Stimulated activated naive CD8-positive, alpha-beta T cell treated with anti-CD3 and anti-CD28 coated beads, Interleukin-15, amount 100 ng/mL, for 72 hours (primary cell): ENCODE measurements at regions not wholly inside any gene's neighbourhood (a gene's known extent, or its start where the extent isn't known, plus 50 kb on each side); places are given as distances from the start of the nearest gene placed in this dataset.

Source experiments
- ATAC-seq: fragments of 150-1000 bp; cut with Tn5 transposase; 2 replicates; pipeline ENCODE4 v1.10.0; 2021; ENCODE audit warnings: mild to moderate bottlenecking, moderate library complexity
- DNase-seq, 2 donors: peaks; one replicate each; pipeline ENCODE4 v3.0.0; 2021 to 2022
- H3K27ac Mint-ChIP-seq, 2 donors: one replicate each; pipeline ENCODE4 v1.8.0; 2022; ENCODE audit warnings: mild to moderate bottlenecking in 2 of 2, mixed read lengths in 2 of 2, moderate library complexity in 2 of 2
- H3K27me3 Mint-ChIP-seq: one replicate; pipeline ENCODE4 v1.8.0; 2022; ENCODE audit warnings: mixed read lengths
- H3K4me1 Mint-ChIP-seq: one replicate; pipeline ENCODE4 v1.8.0; 2022; ENCODE audit warnings: mild to moderate bottlenecking, mixed read lengths
- H3K4me3 Mint-ChIP-seq, 2 donors: one replicate each; pipeline ENCODE4 v1.8.0; 2022; ENCODE audit warnings: mild to moderate bottlenecking in 2 of 2, mixed read lengths in 2 of 2, moderate library complexity in 1 of 2
- H3K9me3 Mint-ChIP-seq, 2 donors: one replicate each; pipeline ENCODE4 v1.8.0; 2022; ENCODE audit warnings: mixed read lengths in 2 of 2

DNA sequence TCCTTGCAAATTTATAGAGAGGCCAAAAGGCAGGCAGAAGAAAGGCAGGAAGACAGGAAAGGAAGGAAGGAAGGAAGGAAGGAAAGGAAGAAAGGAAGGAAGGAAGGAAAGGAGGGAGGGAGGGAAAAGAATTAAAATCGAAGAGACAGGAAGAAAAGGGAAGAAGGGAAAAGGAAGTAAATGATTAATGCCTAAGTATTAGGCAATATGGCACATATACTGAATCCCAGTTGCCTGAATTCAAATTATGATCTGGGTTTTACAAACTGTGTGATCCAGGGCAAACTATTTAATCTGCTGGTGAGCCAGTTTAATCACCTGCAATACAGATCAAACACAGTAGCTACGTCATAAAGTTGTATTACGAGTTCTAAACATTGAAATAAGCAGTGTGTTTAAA lies 983.6 kb downstream of the FLRT2 start:
- DNase-seq (no peak), ATAC-seq (no peak)
- Mint-ChIP-seq H3K4me3 (no peak overlapping the region), H3K9me3 (peaks cover 0 to 6% of the 10 kb centered on the region in 2 donors), H3K27me3 (no peaks in the 10 kb centered on the region), H3K27ac (no peak overlapping the region), H3K4me1 (no peaks in the 10 kb centered on the region)

- Mint-ChIP-seq H3K4me3 (no peak overlapping the region), H3K9me3 (peaks cover 0 to 6% of the 10 kb centered on the region in 2 donors), H3K27ac (no peak overlapping the region), H3K4me1 (no peaks in the 10 kb centered on the region), H3K27me3 (no peaks in the 10 kb centered on the region)
- DNase-seq = no peak
- no peak for ATAC-seq
Measured at GRCh38 chr14:86513056-86513455, 983.1 kb downstream of the FLRT2 start.

- no peaks in the 10 kb centered on the region for H3K9me3 Mint-ChIP-seq
- H3K4me3 Mint-ChIP-seq = no peak overlapping the region
- ATAC-seq (no peak), DNase-seq (no peak)
- H3K27me3 Mint-ChIP-seq = no peaks in the 10 kb centered on the region
- H3K4me1 Mint-ChIP-seq = no peaks in the 10 kb centered on the region
- H3K27ac Mint-ChIP-seq = no peak overlapping the region
Measured at GRCh38 chr14:86510491-86510890, 980.5 kb downstream of the FLRT2 start.

DNA sequence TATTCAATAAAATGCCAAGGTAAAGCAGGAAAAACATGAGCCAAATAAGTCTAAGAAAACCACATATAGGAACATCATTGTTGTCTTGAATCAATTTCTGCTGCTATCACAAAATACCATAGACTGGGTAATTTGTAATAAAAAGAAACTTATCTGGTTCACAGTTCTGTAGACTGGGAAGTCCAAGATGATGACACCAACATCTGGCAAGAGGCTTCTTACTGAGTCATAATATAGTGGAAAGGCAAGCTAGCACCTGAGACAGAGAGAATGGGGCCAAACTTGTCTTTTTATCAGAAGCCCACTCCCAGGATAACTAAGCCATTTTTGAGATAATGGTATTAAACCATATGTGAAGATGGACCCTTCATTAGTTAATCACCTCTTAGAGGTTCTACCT lies 975.9 kb downstream of the FLRT2 start:
- H3K9me3 Mint-ChIP-seq = no peaks in the 10 kb centered on the region
- no peak overlapping the region for H3K4me3 Mint-ChIP-seq

GRCh38 chr14:86501611-86502010 lies 971.7 kb downstream of the FLRT2 start:
- H3K9me3 Mint-ChIP-seq = no peaks in the 10 kb centered on the region

More for the DNA sequence above, 975.9 kb downstream of the FLRT2 start:
- Mint-ChIP-seq H3K27ac (no peak overlapping the region), H3K4me1 (peaks cover 6% of the 10 kb centered on the region), H3K27me3 (no peaks in the 10 kb centered on the region)
- ATAC-seq (no peak), DNase-seq (no peak)

GRCh38 chr14:86491743-86492142 lies 961.8 kb downstream of the FLRT2 start:
- H3K27me3 Mint-ChIP-seq = no peaks in the 10 kb centered on the region
- no peaks in the 10 kb centered on the region for H3K9me3 Mint-ChIP-seq
- H3K4me3 Mint-ChIP-seq = no peak overlapping the region
- H3K27ac Mint-ChIP-seq = no peak overlapping the region
- H3K4me1 Mint-ChIP-seq = no peaks in the 10 kb centered on the region
- DNase-seq (no peak), ATAC-seq (no peak)

More at GRCh38 chr14:86501611-86502010, 971.7 kb downstream of the FLRT2 start:
- peaks cover 6% of the 10 kb centered on the region for H3K4me1 Mint-ChIP-seq
- H3K27me3 Mint-ChIP-seq = no peaks in the 10 kb centered on the region
- H3K27ac Mint-ChIP-seq = no peak overlapping the region
- ATAC-seq (no peak), DNase-seq (no peak)
- H3K4me3 Mint-ChIP-seq = no peak overlapping the region

DNA sequence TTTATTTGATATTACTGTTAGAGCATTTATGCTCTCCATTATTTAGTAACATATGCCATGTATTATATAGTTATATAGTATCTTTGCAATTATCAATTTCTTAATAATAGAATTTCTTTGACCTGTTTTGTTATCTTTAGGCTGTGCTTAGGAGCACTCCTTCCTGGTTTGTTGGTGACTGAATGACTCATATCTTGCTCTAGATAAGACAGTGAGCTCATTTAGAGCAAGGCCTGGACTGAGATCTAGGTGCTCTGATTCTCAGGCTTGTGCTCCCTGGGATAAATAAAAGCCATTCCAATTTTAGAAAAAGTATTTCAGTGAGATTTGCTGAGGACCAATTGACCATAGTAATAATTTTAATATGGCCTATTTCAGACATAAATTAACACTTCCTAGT lies 951.2 kb downstream of the FLRT2 start:
- H3K27me3 Mint-ChIP-seq = no peaks in the 10 kb centered on the region
- no peaks in the 10 kb centered on the region for H3K9me3 Mint-ChIP-seq
- H3K27ac Mint-ChIP-seq = no peak overlapping the region
- DNase-seq = no peak
- no peaks in the 10 kb centered on the region for H3K4me1 Mint-ChIP-seq
- no peak overlapping the region for H3K4me3 Mint-ChIP-seq
- ATAC-seq = no peak

DNA sequence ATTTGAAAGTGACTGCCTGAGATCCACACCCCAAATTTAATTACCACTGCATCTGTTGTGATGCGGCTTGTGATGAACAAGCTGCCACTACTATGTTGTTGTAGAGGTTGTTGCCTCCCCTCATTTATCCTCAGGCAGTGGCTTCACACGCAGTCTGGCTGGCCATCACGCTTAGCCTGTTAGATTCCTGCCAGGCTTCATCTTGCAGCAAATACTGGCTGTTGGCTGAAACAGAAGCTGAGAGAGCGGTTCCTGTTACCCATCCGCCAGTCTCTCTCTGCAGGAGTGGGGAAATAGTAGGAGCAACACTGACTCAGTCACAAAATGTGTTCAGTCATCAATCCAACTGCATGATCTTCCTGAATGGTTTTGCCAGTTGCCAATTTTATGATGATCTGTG lies 934.4 kb downstream of the FLRT2 start:
- ATAC-seq = no peak

DNA sequence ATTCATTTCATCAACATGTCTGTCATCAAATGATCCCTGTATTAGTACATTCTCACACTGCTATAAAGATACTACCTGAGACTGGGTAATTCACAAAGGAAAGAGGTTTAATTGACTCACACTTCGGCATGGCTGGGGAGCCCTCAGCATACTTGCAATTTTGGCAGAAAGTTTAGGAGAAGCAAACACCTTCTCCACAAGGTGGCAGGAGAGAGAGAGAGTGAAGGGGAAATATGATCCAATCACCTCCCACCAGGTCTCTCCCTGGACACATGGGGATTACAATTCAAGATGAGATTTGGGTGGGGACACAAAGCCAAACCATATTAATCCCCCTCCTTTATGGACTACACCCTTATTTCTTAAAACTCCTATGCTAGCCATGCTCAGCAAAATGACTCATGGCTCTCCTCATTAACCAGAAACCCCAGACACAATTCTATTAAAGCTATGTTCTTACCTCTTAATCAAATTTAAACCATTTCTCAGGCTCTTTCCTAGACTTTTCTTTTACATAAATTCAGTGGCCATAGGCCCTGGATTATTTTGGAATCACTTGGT lies 932.3 kb downstream of the FLRT2 start:
- no peak for ATAC-seq
- Mint-ChIP-seq H3K4me1 (no peaks in the 10 kb centered on the region), H3K27me3 (no peaks in the 10 kb centered on the region), H3K27ac (peak overlapping the region in 1 of 2 donors; percentile 19), H3K4me3 (no peak overlapping the region), H3K9me3 (peaks cover 11 to 13% of the 10 kb centered on the region in 2 donors)
- peak in 1 of 2 donors; percentile 1 for DNase-seq

More for the DNA sequence above, 934.4 kb downstream of the FLRT2 start:
- no peak overlapping the region for H3K27ac Mint-ChIP-seq
- DNase-seq = no peak
- no peak overlapping the region for H3K4me3 Mint-ChIP-seq
- peaks cover 12 to 13% of the 10 kb centered on the region in 2 donors for H3K9me3 Mint-ChIP-seq
- no peaks in the 10 kb centered on the region for H3K4me1 Mint-ChIP-seq
- H3K27me3 Mint-ChIP-seq = no peaks in the 10 kb centered on the region

GRCh38 chr14:86457481-86458135 lies 927.7 kb downstream of the FLRT2 start:
- no peaks in the 10 kb centered on the region for H3K27me3 Mint-ChIP-seq
- DNase-seq (no peak), ATAC-seq (no peak)
- H3K4me3 Mint-ChIP-seq = no peak overlapping the region
- peaks cover 4 to 6% of the 10 kb centered on the region in 2 donors for H3K9me3 Mint-ChIP-seq
- peak overlapping the region in 1 of 2 donors; percentile 33 for H3K27ac Mint-ChIP-seq
- no peaks in the 10 kb centered on the region for H3K4me1 Mint-ChIP-seq

DNA sequence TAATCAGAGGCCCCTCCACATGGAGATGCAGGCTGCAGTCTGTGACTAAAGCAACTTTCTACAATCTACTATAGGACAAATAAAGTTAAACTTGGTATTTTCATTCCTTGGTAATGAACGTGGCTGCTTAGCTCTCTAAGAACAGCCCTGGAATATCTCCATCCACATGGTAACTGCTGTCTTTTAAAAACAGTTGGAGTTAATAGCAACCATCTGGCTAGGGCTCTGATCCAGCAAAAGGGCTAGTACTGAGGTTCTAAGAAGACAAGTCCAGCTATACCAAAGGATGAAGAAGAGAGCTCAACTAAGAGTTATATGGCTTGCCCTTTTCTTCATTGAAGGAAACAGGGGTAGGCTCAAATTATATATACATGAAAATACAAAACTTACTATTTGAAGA lies 920.1 kb downstream of the FLRT2 start:
- Mint-ChIP-seq H3K27me3 (no peaks in the 10 kb centered on the region), H3K9me3 (peaks cover 0 to 4% of the 10 kb centered on the region in 2 donors), H3K27ac (no peak overlapping the region), H3K4me1 (no peaks in the 10 kb centered on the region), H3K4me3 (no peak overlapping the region)
- DNase-seq (no peak), ATAC-seq (no peak)

GRCh38 chr14:86442135-86442534 lies 912.2 kb downstream of the FLRT2 start:
- Mint-ChIP-seq H3K27me3 (no peaks in the 10 kb centered on the region), H3K27ac (peak overlapping the region in 1 of 2 donors; percentile 78), H3K4me3 (no peak overlapping the region), H3K9me3 (peaks cover 0 to 4% of the 10 kb centered on the region in 2 donors), H3K4me1 (no peaks in the 10 kb centered on the region)
- DNase-seq (no peak), ATAC-seq (no peak)

DNA sequence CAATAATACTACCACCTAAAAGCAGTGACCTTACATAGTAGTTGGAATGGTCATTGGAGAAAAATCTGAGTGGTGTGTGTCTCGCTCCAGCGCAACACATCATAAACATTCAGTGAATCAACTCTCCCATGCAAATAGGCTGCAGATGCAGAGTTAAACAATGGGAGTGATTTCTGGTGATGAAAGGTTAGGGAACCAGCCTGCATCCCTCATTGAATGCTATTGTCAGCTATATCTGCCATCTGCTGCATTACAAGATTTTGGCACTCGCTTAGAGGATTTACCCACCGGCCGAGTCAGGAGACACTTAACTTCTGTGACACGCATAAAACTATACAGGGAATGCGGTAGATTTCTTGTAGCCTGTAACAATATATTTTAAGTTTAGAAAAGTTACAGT lies 900.9 kb downstream of the FLRT2 start:
- DNase-seq (no peak), ATAC-seq (no peak)
- no peak overlapping the region for H3K27ac Mint-ChIP-seq
- no peaks in the 10 kb centered on the region for H3K4me1 Mint-ChIP-seq
- no peaks in the 10 kb centered on the region for H3K9me3 Mint-ChIP-seq
- no peaks in the 10 kb centered on the region for H3K27me3 Mint-ChIP-seq
- no peak overlapping the region for H3K4me3 Mint-ChIP-seq

DNA sequence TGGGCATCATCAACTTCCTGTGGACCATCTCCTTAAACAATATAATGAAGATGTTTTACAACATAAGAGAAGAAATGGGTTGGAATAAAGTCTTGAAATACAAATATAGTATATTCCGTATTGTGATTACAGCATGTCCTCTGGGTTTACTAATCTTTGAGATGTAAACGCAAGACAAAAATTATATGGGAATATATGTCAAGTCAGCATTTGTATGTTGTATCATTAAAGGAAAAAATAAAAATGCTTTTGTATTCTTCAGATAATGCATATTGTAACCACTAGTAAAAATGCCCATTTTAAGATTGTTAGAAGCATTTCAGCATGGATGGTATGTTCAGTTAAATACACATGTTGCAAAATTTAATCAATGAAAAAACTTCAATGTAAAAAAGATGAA lies 893.3 kb downstream of the FLRT2 start:
- Mint-ChIP-seq H3K27me3 (no peaks in the 10 kb centered on the region), H3K27ac (no peak overlapping the region), H3K4me3 (no peak overlapping the region), H3K4me1 (no peaks in the 10 kb centered on the region), H3K9me3 (no peaks in the 10 kb centered on the region)
- DNase-seq = no peak
- ATAC-seq = no peak

DNA sequence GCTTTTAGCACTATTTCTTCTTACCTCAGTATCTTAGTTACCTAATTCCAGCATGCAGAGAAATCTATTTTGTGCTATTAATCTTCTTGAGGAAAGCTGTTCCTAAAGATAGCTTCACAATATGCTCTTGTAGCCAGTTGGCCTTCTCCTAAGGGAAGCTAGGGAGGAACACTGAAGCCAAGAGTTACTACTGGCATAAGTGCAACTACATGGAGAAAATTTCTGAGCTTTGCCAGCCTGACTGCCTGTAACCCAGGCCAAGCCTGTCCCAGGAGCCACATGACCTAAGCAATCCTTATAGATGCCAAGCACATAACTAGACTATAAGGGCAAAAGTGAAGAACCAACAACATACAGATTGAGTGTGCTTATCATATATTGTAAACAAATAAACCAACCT lies 890.2 kb downstream of the FLRT2 start:
- no peaks in the 10 kb centered on the region for H3K27me3 Mint-ChIP-seq
- no peak for ATAC-seq
- no peak overlapping the region for H3K27ac Mint-ChIP-seq
- no peaks in the 10 kb centered on the region for H3K9me3 Mint-ChIP-seq
- H3K4me1 Mint-ChIP-seq = no peaks in the 10 kb centered on the region
- no peak for DNase-seq
- no peak overlapping the region for H3K4me3 Mint-ChIP-seq

DNA sequence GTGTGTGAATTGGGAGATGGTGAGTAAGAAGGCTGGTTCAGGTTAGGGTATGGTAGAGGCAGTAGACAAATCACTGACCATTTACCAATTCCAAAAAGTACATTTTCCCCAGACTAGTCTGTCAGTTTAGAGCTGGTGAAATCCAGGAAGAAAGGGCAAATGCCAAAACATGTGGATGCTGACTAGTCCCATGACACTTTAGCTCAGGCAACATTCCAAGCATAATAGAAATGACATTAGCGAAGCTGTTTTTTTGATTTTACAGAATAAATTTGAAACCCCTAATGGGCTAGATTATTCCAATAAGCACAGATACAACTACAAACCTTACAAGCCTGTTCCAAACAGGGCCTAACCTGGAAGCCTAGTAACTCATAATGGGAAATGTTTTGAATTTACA lies 884.2 kb downstream of the FLRT2 start:
- Mint-ChIP-seq H3K4me3 (no peak overlapping the region), H3K27ac (no peak overlapping the region), H3K4me1 (no peaks in the 10 kb centered on the region), H3K27me3 (no peaks in the 10 kb centered on the region), H3K9me3 (peaks cover 0 to 5% of the 10 kb centered on the region in 2 donors)
- ATAC-seq = no peak
- DNase-seq = no peak
